ENCODE measurements at regions not wholly inside any gene's neighbourhood (a gene's known extent, or its start where the extent isn't known, plus 50 kb on each side); places are given as distances from the start of the nearest gene placed in this dataset.

DNA sequence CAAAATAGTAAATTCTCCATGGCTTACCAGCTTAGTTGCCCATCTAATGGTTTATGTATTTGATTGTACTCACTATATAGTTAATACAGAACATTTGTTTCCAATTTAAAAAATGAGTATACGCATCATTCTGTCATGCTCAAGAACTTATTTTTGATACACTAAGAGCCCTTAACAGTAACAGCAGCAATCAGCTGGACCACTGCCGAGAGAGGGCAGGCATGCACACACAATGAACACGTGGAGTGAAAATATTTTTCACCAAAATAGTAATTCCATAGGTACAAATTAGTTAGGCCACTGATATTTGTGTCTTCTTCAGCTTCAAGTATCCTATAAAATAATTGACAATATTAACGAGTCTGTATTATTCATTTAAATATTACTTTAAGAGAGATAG lies 109.9 kb downstream of the KLF12 start:
- no peak for ATAC-seq
- no peak for DNase-seq (ENCODE audit: low spot score)
- H3K27ac Mint-ChIP-seq: no peak overlapping the region
- H3K9me3 Mint-ChIP-seq: peaks cover 12% of the 10 kb centered on the region
- TF ChIP-seq HMGA2 (CRISPR knock-in tag; IDR thresholded peaks at IDR 0.05): no peak
- TF ChIP-seq GABPB1 (CRISPR knock-in tag; IDR thresholded peaks at IDR 0.05): no peak
- no peak for TF ChIP-seq ESRRA (CRISPR knock-in tag; IDR thresholded peaks at IDR 0.05; ENCODE audit: borderline replicate concordance)
- TF ChIP-seq, protein P1, sequence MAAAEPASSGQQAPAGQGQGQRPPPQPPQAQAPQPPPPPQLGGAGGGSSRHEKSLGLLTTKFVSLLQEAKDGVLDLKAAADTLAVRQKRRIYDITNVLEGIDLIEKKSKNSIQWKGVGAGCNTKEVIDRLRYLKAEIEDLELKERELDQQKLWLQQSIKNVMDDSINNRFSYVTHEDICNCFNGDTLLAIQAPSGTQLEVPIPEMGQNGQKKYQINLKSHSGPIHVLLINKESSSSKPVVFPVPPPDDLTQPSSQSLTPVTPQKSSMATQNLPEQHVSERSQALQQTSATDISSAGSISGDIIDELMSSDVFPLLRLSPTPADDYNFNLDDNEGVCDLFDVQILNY (CRISPR knock-in tag; IDR thresholded peaks at IDR 0.05): no peak
- no peak for TF ChIP-seq GRHL2 (CRISPR knock-in tag; IDR thresholded peaks at IDR 0.05; ENCODE audit: insufficient replicate concordance, severe bottlenecking)
- no peak for TF ChIP-seq SMAD3 (CRISPR knock-in tag; IDR thresholded peaks at IDR 0.05; ENCODE audit: borderline replicate concordance)
- TF ChIP-seq, protein P2, sequence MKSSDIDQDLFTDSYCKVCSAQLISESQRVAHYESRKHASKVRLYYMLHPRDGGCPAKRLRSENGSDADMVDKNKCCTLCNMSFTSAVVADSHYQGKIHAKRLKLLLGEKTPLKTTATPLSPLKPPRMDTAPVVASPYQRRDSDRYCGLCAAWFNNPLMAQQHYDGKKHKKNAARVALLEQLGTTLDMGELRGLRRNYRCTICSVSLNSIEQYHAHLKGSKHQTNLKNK (CRISPR knock-in tag; IDR thresholded peaks at IDR 0.05): no peak
- TF ChIP-seq, protein P3, sequence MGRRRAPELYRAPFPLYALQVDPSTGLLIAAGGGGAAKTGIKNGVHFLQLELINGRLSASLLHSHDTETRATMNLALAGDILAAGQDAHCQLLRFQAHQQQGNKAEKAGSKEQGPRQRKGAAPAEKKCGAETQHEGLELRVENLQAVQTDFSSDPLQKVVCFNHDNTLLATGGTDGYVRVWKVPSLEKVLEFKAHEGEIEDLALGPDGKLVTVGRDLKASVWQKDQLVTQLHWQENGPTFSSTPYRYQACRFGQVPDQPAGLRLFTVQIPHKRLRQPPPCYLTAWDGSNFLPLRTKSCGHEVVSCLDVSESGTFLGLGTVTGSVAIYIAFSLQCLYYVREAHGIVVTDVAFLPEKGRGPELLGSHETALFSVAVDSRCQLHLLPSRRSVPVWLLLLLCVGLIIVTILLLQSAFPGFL (CRISPR knock-in tag; IDR thresholded peaks at IDR 0.05; ENCODE audit: borderline replicate concordance): no peak
- no peak for TF ChIP-seq NFATC4 (CRISPR knock-in tag; IDR thresholded peaks at IDR 0.05)
- TF ChIP-seq, protein P4, sequence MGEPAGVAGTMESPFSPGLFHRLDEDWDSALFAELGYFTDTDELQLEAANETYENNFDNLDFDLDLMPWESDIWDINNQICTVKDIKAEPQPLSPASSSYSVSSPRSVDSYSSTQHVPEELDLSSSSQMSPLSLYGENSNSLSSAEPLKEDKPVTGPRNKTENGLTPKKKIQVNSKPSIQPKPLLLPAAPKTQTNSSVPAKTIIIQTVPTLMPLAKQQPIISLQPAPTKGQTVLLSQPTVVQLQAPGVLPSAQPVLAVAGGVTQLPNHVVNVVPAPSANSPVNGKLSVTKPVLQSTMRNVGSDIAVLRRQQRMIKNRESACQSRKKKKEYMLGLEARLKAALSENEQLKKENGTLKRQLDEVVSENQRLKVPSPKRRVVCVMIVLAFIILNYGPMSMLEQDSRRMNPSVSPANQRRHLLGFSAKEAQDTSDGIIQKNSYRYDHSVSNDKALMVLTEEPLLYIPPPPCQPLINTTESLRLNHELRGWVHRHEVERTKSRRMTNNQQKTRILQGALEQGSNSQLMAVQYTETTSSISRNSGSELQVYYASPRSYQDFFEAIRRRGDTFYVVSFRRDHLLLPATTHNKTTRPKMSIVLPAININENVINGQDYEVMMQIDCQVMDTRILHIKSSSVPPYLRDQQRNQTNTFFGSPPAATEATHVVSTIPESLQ (CRISPR knock-in tag; IDR thresholded peaks at IDR 0.05): no peak
- TF ChIP-seq JAZF1 (CRISPR knock-in tag; IDR thresholded peaks at IDR 0.05): no peak
- no peak for TF ChIP-seq ZNF396 (CRISPR knock-in tag; IDR thresholded peaks at IDR 0.05; ENCODE audit: borderline replicate concordance)
- TF ChIP-seq CBFB (CRISPR knock-in tag; IDR thresholded peaks at IDR 0.05; ENCODE audit: low read depth): no peak
- TF ChIP-seq TCF7 (CRISPR knock-in tag; IDR thresholded peaks at IDR 0.05; ENCODE audit: low read depth): no peak
- TF ChIP-seq MXD4 (CRISPR knock-in tag; IDR thresholded peaks at IDR 0.05; ENCODE audit: borderline replicate concordance): no peak
- TF ChIP-seq, protein P5, sequence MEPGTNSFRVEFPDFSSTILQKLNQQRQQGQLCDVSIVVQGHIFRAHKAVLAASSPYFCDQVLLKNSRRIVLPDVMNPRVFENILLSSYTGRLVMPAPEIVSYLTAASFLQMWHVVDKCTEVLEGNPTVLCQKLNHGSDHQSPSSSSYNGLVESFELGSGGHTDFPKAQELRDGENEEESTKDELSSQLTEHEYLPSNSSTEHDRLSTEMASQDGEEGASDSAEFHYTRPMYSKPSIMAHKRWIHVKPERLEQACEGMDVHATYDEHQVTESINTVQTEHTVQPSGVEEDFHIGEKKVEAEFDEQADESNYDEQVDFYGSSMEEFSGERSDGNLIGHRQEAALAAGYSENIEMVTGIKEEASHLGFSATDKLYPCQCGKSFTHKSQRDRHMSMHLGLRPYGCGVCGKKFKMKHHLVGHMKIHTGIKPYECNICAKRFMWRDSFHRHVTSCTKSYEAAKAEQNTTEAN (CRISPR knock-in tag; IDR thresholded peaks at IDR 0.05): no peak
- TF ChIP-seq FOXP1 (CRISPR knock-in tag; IDR thresholded peaks at IDR 0.05; ENCODE audit: borderline replicate concordance): no peak
- POLR2A ChIA-PET: interaction anchor here (0.6 kb wide), 1 partner anchor 18 kb away, joined by 3 read pairs; no protein-coding TSS in a partner anchor
- H3K4me1 Mint-ChIP-seq: peaks cover 53% of the 10 kb centered on the region
- peaks cover 13% of the 10 kb centered on the region for H3K36me3 Mint-ChIP-seq
- H3K27me3 Mint-ChIP-seq (ENCODE audit: low read depth): peaks cover 24% of the 10 kb centered on the region
- CTCF ChIA-PET: interaction anchor here (0.7 kb wide), 1 partner anchor 134 kb away, joined by 4 read pairs; no protein-coding TSS in a partner anchor
- no peak overlapping the region for H3K4me3 Mint-ChIP-seq

DNA sequence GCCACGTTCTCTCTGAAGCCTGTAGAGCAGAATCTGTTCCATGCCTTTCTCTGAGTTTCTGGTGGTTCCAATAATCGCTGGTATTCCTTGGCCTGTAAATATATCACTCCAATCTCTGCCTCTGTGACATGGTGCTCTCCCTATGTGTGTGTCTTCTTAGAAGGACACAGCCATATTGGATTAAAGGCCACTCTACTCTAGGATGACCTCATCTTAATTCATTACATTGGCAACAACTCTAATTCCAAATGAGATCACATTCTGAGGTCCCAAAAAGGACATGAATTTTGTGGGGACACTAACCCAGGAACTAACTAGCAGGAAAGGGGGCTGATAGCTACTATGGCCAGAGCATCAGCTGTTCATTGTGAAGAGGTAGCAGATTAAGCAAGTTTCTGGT lies 110.7 kb downstream of the KLF12 start:
- ATAC-seq (no peak), DNase-seq (ENCODE audit: low spot score) (no peak)
- Mint-ChIP-seq H3K4me1 (peaks cover 46% of the 10 kb centered on the region), H3K27ac (no peak overlapping the region), H3K27me3 (ENCODE audit: low read depth) (peaks cover 24% of the 10 kb centered on the region), H3K9me3 (peaks cover 12% of the 10 kb centered on the region), H3K36me3 (peaks cover 13% of the 10 kb centered on the region), H3K4me3 (no peak overlapping the region)
- ChIA-PET POLR2A (no interaction called here), CTCF (no interaction called here)
- TF ChIP-seq SMAD4 (CRISPR knock-in tag; IDR thresholded peaks at IDR 0.05) (no peak), SP1 (CRISPR knock-in tag; conservative IDR thresholded peaks at IDR 0.05) (no peak), HMGA2 (CRISPR knock-in tag; IDR thresholded peaks at IDR 0.05) (no peak), ESRRA (CRISPR knock-in tag; IDR thresholded peaks at IDR 0.05; ENCODE audit: borderline replicate concordance) (no peak)
- TF ChIP-seq, protein P4 (CRISPR knock-in tag; IDR thresholded peaks at IDR 0.05): no peak

Data from WTC11 (cell line).